Pancreas (tissue), 10 donors: ENCODE measurements at regions not wholly inside any gene's neighbourhood (a gene's known extent, or its start where the extent isn't known, plus 50 kb on each side); places are given as distances from the start of the nearest gene placed in this dataset.
"Not testable (repeated sequence)": the region's sequence is repeated elsewhere in the genome, so short reads cannot be mapped to it uniquely, and the experiment has no call there.

Experiments
- ATAC-seq, 4 donors: fragments of 200-7000 bp; cut with Tn5 transposase; one replicate each; pipeline versions ENCODE4 v1.8.0 to v1.9.1; 2020; ENCODE audit warnings: mild to moderate bottlenecking in 4 of 4, moderate library complexity in 4 of 4
- DNase-seq, 6 donors: peaks; one replicate each; pipeline ENCODE4 v3.0.0-alpha.2; 2020
- FAIRE-seq: peaks from 2 replicates; lab custom pipeline; 2012; peaks lifted over from hg19 to GRCh38; lab: Jason Lieb, UNC
- H3K27ac ChIP-seq, 4 donors: fragments of 200-600 bp; sonication (generic); 1 replicate in 3 of 4; 2 replicates in 1 of 4; pipeline versions ENCODE4 v1.5.0 to v1.8.0; 2020
- H3K27me3 ChIP-seq, 4 donors: fragments of 200-600 bp; one replicate each; pipeline ENCODE4 v1.8.0; 2021
- H3K36me3 ChIP-seq, 3 donors: fragments of 200-600 bp; sonication (generic) in 1 of 3; one replicate each; pipeline versions ENCODE4 v1.5.0 to v1.8.0; 2020 to 2021
- H3K4me1 ChIP-seq, 3 donors: fragments of 200-600 bp; one replicate each; pipeline ENCODE4 v1.8.0; 2021
- H3K4me3 ChIP-seq, 4 donors: fragments of 200-600 bp; sonication (generic) in 2 of 4; one replicate each; pipeline versions ENCODE4 v1.5.0 to v1.8.0; 2020 to 2021
- H3K9me3 ChIP-seq, 4 donors: fragments of 200-600 bp; one replicate each; pipeline ENCODE4 v1.8.0; 2021
- WGBS, 2 donors: extraction: QIAGEN DNeasy Blood & Tissue Kit; methylation state at CpG; one replicate each; pipeline ENCODE4 v1.1.7; 2013; 5-methylcytosine and 5-hydroxymethylcytosine counted together
- intact Hi-C, 3 donors: fragments of 100-400 bp; cut with DNase I; formaldehyde crosslinking; loops; one replicate each; pipeline versions ENCODE4 v1.11.1 to v1.14.2; 2022
- TF ChIP-seq, protein P1 (sequence below), 4 donors: fragments of 200-600 bp; sonication (generic) in 3 of 4; IDR thresholded peaks; one replicate each; pipeline versions ENCODE4 v1.5.0 to v1.8.0; 2021; ENCODE audit warnings: antibody characterized with exemption in 4 of 4
- donor health status: healthy with polysubstance abuse.
- donor health status: DM: no; HTN: no; CAD: no; lungs with moderate emphysema.
- donor health status: DM: no; HTN: no; CAD: no.
- donor health status: control.
- donor health status: control.
- donor health status: Bipolar disorder and iron deficiency.
- donor health status: DM: yes; HTN: yes; CAD: no.
- donor health status: DM: no; HTN: no; CAD: no.
- donor health status: DM: no; HTN: no; CAD: no.
- donor health status: DM: yes; HTN: yes; CAD: no.

DNA sequence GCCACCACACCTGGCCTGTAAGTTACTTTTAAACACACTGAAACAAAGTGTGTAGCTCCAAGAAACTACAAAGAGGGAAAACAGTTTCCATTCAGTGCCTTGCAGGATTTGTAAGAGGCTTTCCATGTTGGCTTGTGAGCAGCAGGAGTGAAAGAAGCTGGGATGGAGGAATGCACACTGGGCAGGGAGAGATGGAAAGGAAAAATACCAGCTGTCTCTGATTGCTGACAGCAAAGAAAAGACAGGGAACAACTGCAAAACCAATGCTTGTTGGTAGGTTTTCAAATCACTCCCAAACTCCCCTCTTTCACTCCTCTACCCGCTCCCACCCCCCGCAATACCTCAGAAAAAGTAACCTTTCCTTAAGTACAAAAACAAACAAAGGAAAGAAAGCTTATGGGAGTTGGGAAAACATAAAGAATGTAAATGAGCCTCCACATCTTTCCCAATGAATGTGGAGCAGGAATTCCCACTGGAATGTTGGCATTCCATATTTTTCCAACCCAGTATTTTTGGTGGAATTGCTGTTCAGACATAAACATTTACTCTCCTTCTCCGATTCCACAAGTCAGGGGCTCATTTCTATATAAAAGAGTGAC lies 166.1 kb downstream of the THBS2 start:
- H3K27ac ChIP-seq = no peak overlapping the region
- 58 to 71% methylated on average over 3 of the region's 3 CpGs for WGBS, 2 donors
- no peaks in the 10 kb centered on the region for H3K4me1 ChIP-seq
- ATAC-seq = no peak
- DNase-seq = no peak
- FAIRE-seq = no peak
- H3K4me3 ChIP-seq = no peak overlapping the region
- no peaks in the 10 kb centered on the region for H3K36me3 ChIP-seq
- no peaks in the 10 kb centered on the region for H3K9me3 ChIP-seq
- TF ChIP-seq, protein P1, sequence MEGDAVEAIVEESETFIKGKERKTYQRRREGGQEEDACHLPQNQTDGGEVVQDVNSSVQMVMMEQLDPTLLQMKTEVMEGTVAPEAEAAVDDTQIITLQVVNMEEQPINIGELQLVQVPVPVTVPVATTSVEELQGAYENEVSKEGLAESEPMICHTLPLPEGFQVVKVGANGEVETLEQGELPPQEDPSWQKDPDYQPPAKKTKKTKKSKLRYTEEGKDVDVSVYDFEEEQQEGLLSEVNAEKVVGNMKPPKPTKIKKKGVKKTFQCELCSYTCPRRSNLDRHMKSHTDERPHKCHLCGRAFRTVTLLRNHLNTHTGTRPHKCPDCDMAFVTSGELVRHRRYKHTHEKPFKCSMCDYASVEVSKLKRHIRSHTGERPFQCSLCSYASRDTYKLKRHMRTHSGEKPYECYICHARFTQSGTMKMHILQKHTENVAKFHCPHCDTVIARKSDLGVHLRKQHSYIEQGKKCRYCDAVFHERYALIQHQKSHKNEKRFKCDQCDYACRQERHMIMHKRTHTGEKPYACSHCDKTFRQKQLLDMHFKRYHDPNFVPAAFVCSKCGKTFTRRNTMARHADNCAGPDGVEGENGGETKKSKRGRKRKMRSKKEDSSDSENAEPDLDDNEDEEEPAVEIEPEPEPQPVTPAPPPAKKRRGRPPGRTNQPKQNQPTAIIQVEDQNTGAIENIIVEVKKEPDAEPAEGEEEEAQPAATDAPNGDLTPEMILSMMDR (IDR thresholded peaks at IDR 0.05) = no peak
- intact Hi-C loops = no loop called here
- H3K27me3 ChIP-seq = no peaks in the 10 kb centered on the region

DNA sequence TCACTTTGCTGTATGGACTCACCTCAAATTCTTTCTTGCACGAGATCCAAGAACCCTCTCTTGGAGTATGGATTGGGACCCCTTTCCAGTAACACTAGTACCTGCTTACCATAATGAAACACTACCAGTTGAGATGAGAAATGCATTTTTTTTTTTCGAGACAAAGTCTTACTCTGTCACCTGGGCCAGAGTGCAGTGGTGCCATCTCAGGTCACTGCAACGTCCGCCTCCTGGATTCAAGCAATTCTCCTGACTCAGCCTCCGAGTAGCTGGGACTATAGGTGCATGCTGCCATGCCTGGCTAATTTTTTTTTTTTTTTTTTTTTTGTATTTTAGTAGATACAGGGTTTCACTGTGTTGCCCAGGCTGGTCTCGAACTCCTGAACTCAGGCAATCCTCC lies 167.0 kb downstream of the THBS2 start:
- FAIRE-seq, H3K9me3 ChIP-seq, DNase-seq, H3K36me3 ChIP-seq, ATAC-seq, H3K4me3 ChIP-seq, intact Hi-C loops, H3K27ac ChIP-seq, H3K4me1 ChIP-seq, H3K27me3 ChIP-seq: not testable (repeated sequence)
- 68 to 75% methylated on average over 6 of the region's 6 CpGs for WGBS, 2 donors

DNA sequence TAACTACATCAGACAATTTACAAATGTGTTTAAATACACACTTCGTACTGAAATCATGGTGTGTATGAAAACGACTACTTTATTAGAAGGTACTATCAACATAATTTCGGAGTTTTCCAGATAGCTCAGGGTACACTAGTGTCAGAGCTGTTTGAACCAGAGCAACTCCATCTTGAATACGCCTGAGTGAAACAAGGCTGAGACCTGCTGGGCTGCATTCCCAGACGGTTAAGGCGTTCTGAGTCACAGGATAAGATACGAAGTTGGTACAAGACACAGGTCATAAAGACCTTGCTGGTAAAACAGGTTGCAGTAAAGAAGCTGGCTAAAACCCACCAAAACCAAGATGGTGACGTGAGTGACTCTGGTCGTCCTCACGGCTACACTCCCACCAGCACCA lies 167.6 kb downstream of the THBS2 start:
- Histone ChIP-seq H3K36me3 (no peaks in the 10 kb centered on the region), H3K4me3 (no peak overlapping the region), H3K27me3 (no peaks in the 10 kb centered on the region), H3K27ac (no peak overlapping the region), H3K9me3 (no peaks in the 10 kb centered on the region), H3K4me1 (no peaks in the 10 kb centered on the region)
- DNase-seq (no peak), ATAC-seq (no peak), FAIRE-seq (no peak)
- intact Hi-C loops = no loop called here
- TF ChIP-seq, protein P1 (IDR thresholded peaks at IDR 0.05) = no peak
- 72 to 85% methylated on average over 10 of the region's 10 CpGs for WGBS, 2 donors

DNA sequence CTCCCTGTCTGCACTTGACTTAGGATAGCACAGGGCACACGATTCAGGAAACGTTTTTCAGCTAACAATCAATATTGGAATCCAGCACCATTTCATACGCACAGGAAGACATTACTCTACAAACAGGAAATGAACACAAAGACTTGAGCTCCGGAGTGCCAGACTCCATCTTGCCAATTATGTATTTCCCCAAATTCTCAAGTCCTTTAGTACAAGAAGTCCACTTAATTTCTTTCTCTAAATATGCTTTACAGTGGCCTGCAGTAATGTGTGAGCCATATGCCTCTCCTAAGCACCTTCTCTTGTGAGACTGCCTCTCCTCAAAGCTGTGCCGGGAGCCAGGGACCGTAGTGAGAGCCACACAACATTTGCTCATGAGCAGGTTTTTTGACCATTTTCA lies 168.2 kb downstream of the THBS2 start:
- DNase-seq (no peak), FAIRE-seq (no peak), ATAC-seq (no peak)
- intact Hi-C loops = no loop called here
- Histone ChIP-seq H3K4me3 (no peak overlapping the region), H3K27ac (no peak overlapping the region), H3K27me3 (no peaks in the 10 kb centered on the region), H3K36me3 (no peaks in the 10 kb centered on the region), H3K9me3 (no peaks in the 10 kb centered on the region), H3K4me1 (no peaks in the 10 kb centered on the region)
- WGBS, 2 donors = 57 to 66% methylated on average over 6 of the region's 6 CpGs
- TF ChIP-seq, protein P1 (IDR thresholded peaks at IDR 0.05) = no peak

DNA sequence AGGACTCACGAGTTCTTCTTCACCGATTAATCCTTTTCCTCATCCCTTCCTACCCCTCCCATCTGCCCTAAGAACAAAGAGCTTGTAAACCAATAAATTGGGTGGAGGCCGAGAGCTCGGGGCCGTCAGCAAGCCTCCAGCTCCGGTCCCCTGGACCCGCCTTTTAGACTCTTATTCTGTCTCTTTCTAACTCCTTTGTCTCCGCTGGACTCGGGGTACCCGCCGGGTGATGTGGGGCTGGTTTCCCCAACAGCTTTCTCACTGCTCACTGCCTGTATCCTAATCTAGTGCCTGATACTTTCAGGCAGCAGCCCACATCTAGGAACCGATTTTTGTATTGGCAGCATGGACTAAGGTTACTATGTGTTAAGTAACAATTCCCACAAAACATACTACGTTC lies 169.1 kb downstream of the THBS2 start:
- FAIRE-seq, H3K4me1 ChIP-seq, H3K36me3 ChIP-seq, intact Hi-C loops, ATAC-seq, H3K9me3 ChIP-seq, H3K27ac ChIP-seq, H3K27me3 ChIP-seq, H3K4me3 ChIP-seq, DNase-seq: not testable (repeated sequence)
- 80 to 85% methylated on average over 13 of the region's 13 CpGs for WGBS, 2 donors

DNA sequence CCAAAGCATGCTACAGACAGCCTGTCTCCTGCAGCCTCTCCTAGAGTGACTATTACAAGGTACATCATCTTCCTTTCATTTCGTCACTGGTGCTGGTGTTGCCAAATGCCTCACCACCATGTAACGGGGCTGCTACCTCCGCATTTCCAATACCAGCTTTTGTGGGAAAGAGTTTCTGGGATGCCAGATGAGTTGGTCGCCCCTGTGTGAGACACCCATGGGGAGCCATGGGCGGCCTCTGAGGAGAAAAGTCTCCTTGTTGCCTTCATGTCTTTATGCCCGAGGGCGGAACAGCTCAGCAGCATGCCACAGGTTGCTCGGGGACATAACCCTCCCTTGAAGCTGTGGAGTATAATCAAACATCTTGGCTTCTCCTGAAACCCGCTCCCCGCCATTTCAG lies 169.6 kb downstream of the THBS2 start:
- TF ChIP-seq, protein P1 (IDR thresholded peaks at IDR 0.05) = no peak
- 84% methylated on average over 10 of the region's 10 CpGs for WGBS, 2 donors

More for the DNA sequence above, 169.6 kb downstream of the THBS2 start:
- no peak overlapping the region for H3K27ac ChIP-seq
- H3K4me1 ChIP-seq = no peaks in the 10 kb centered on the region
- DNase-seq (no peak), FAIRE-seq (no peak), ATAC-seq (no peak)
- H3K27me3 ChIP-seq = no peaks in the 10 kb centered on the region
- H3K9me3 ChIP-seq = no peaks in the 10 kb centered on the region
- H3K4me3 ChIP-seq = no peak overlapping the region
- no peaks in the 10 kb centered on the region for H3K36me3 ChIP-seq
- intact Hi-C loops = no loop called here
